HEK293T (cell line): ENCODE measurements at regions not wholly inside any gene's neighbourhood (a gene's known extent, or its start where the extent isn't known, plus 50 kb on each side); places are given as distances from the start of the nearest gene placed in this dataset.

Source experiments
- CTCF ChIA-PET: fragments of 350-600 bp; formaldehyde crosslinking; extraction: SDS; loops from one replicate; lab custom pipeline; 2021; ENCODE audit warnings: antibody characterized with exemption, inconsistent platforms; lab: Yijun Ruan, JAX
- POLR2A ChIA-PET: fragments of 350-600 bp; formaldehyde crosslinking; extraction: SDS; loops from one replicate; lab custom pipeline; 2020; ENCODE audit warnings: antibody characterized with exemption, inconsistent platforms; lab: Yijun Ruan, JAX
- DNase-seq: peaks from one replicate; pipeline ENCODE4 v3.0.0; 2012; ENCODE audit warnings: mixed read lengths; ENCODE audit errors: extremely low spot score
- ARNT ChIP-seq: fragments of 450-650 bp; IDR thresholded peaks from 2 replicates; pipeline ENCODE4 v1.6.1; 2017; ENCODE audit warnings: mild to moderate bottlenecking
- BHLHE40 ChIP-seq: fragments of 450-650 bp; IDR thresholded peaks from 2 replicates; pipeline ENCODE4 v1.6.1; 2016; ENCODE audit warnings: mild to moderate bottlenecking, moderate library complexity, borderline replicate concordance
- CTBP1 ChIP-seq: fragments of 450-650 bp; IDR thresholded peaks from 2 replicates; pipeline ENCODE4 v1.6.1; 2016; ENCODE audit warnings: borderline replicate concordance
- ELF4 ChIP-seq: fragments of 450-650 bp; IDR thresholded peaks from 2 replicates; pipeline ENCODE4 v1.6.1; 2017; ENCODE audit warnings: antibody characterized with exemption
- FOXA1 ChIP-seq: fragments of 450-650 bp; IDR thresholded peaks from 2 replicates; pipeline ENCODE4 v1.6.1; 2016; ENCODE audit warnings: mild to moderate bottlenecking
- FOXK2 ChIP-seq: fragments of 450-650 bp; IDR thresholded peaks from 2 replicates; pipeline ENCODE4 v1.6.1; 2016; ENCODE audit warnings: mild to moderate bottlenecking
- FOXM1 ChIP-seq: fragments of 450-650 bp; IDR thresholded peaks from 2 replicates; pipeline ENCODE4 v1.6.1; 2017; ENCODE audit warnings: mild to moderate bottlenecking, borderline replicate concordance
- HDGF ChIP-seq: fragments of 450-650 bp; IDR thresholded peaks from 2 replicates; pipeline ENCODE4 v1.6.1; 2017; ENCODE audit warnings: antibody characterized with exemption, borderline replicate concordance
- L3MBTL2 ChIP-seq: fragments of 450-650 bp; conservative IDR thresholded peaks from 2 replicates; pipeline ENCODE4 v1.6.1; 2016; ENCODE audit warnings: mild to moderate bottlenecking
- LEF1 ChIP-seq: fragments of 450-650 bp; IDR thresholded peaks from 2 replicates; pipeline ENCODE4 v1.6.1; 2017; ENCODE audit warnings: mild to moderate bottlenecking, borderline replicate concordance
- NFRKB ChIP-seq: fragments of 450-650 bp; IDR thresholded peaks from 2 replicates; pipeline ENCODE4 v1.6.1; 2016; ENCODE audit warnings: mild to moderate bottlenecking, moderate library complexity
- PKNOX1 ChIP-seq: fragments of 450-650 bp; IDR thresholded peaks from 2 replicates; pipeline ENCODE4 v1.6.1; 2016
- SP1 ChIP-seq: fragments of 450-650 bp; IDR thresholded peaks from 2 replicates; pipeline ENCODE4 v1.6.1; 2017
- SUZ12 ChIP-seq: fragments of 450-650 bp; IDR thresholded peaks from 2 replicates; pipeline ENCODE4 v1.6.1; 2016; ENCODE audit warnings: mild to moderate bottlenecking
- TARDBP ChIP-seq: fragments of 450-650 bp; IDR thresholded peaks from 2 replicates; pipeline ENCODE4 v1.6.1; 2016
- ZNF384 ChIP-seq: fragments of 450-650 bp; IDR thresholded peaks from 2 replicates; pipeline ENCODE4 v1.6.1; 2016

DNA sequence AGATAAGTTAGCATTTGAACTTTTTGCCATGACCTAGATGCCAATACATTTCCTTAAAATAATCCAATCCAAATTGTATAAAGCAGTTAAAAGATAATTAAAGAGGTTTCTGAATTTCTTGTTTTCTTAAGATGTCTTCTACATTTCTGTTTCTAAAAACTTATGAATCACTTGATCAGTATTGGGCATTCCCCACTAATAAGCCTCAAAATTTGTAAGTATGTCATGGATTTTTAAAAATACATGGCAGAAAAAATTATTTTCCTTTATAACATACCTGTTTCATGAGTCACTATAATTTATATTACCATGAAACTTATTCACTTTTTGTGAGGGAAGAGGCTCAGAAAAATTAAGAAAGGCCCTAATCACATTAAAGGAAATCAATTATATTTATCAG lies 90.3 kb upstream of the TFPI start:
- no peak for TF ChIP-seq FOXK2
- no peak for TF ChIP-seq TARDBP
- no peak for TF ChIP-seq FOXA1
- TF ChIP-seq L3MBTL2, result no peak
- TF ChIP-seq SUZ12, result no peak
- no peak for TF ChIP-seq CTBP1
- TF ChIP-seq SP1, result no peak
- no peak for TF ChIP-seq ELF4
- no peak for TF ChIP-seq PKNOX1
- TF ChIP-seq HDGF, result no peak
- TF ChIP-seq BHLHE40, result no peak
- no peak for TF ChIP-seq LEF1
- TF ChIP-seq NFRKB, result no peak
- no peak for DNase-seq
- ChIA-PET POLR2A (no interaction called here), CTCF (no interaction called here)

DNA sequence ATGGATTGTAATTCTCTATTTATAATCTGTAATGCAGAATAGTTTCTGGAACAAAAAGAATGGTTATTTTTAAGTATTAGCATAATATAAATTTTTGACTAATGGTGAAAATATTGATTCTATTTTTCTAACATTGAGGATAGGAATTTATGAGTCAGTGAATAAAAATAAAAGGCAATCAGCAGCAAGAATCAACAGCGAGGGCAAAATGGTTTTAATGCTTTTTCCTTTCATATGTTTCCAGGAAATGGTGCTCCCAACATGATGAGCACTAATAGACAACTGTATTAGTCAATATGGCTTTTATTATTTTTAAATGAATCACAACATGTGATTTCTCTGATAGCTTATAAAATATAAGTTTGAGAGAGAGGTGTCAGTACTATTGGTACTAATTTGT lies 90.7 kb upstream of the TFPI start:
- no peak for DNase-seq
- ChIA-PET POLR2A (no interaction called here), CTCF (no interaction called here)
- no peak for TF ChIP-seq ZNF384
- TF ChIP-seq PKNOX1, result no peak
- no peak for TF ChIP-seq L3MBTL2
- TF ChIP-seq CTBP1, result no peak
- no peak for TF ChIP-seq BHLHE40
- no peak for TF ChIP-seq NFRKB
- no peak for TF ChIP-seq SP1

DNA sequence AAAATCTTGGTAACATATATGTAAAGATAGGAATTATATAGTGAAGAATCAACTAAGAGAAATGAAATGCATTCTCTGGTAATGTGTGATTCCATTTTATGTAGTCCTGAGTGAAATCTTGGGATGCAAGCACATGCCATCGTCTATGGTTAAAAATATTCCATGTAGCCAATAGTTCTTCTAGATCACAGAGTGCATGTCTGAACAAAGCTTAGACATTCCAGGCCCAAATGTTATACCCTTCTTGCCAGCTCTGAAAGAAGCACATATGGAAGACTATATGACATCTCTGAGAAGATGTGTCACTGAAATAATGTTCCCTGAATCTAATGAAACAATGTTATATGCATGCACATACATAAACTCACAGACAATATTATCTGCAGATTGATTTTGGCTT lies 92.3 kb upstream of the TFPI start:
- DNase-seq, result no peak
- ChIA-PET POLR2A (no interaction called here), CTCF (no interaction called here)
- TF ChIP-seq FOXA1 (no peak), PKNOX1 (no peak), SUZ12 (no peak), L3MBTL2 (no peak), TARDBP (no peak), FOXK2 (no peak), ARNT (no peak), LEF1 (no peak), FOXM1 (no peak), ZNF384 (no peak), HDGF (no peak), SP1 (no peak), NFRKB (no peak), ELF4 (no peak), CTBP1 (no peak), BHLHE40 (no peak)

DNA sequence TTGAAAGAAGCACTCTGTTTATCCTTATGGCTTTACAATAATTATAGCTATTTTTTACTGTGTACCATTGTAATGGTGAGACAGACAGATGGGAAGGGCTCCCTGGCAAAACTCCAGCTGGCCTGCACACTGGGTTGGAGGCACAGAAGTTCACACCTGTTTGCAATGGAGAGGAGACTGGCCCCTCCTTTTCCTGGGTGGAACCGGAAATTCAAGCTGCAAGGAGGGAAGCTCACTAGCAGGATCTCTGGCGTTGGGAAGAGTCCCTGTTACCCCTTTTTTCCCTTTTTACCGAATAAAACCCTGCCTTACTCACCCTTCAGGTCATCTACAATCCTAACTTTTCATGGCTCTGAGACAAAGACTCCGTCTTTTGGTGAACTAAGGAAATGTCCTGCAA lies 100.3 kb upstream of the TFPI start:
- no peak for TF ChIP-seq L3MBTL2
- TF ChIP-seq HDGF, result no peak
- TF ChIP-seq FOXA1, result no peak
- no peak for TF ChIP-seq ARNT
- TF ChIP-seq LEF1, result no peak
- TF ChIP-seq SUZ12, result no peak
- no peak for TF ChIP-seq BHLHE40
- no peak for TF ChIP-seq CTBP1
- no peak for TF ChIP-seq ZNF384
- no peak for TF ChIP-seq TARDBP
- CTCF ChIA-PET, result interaction anchor here (1.0 kb wide), 1 partner anchor 154 kb away, joined by 4 read pairs; no protein-coding TSS in a partner anchor
- DNase-seq, result no peak
- POLR2A ChIA-PET, result no interaction called here

DNA sequence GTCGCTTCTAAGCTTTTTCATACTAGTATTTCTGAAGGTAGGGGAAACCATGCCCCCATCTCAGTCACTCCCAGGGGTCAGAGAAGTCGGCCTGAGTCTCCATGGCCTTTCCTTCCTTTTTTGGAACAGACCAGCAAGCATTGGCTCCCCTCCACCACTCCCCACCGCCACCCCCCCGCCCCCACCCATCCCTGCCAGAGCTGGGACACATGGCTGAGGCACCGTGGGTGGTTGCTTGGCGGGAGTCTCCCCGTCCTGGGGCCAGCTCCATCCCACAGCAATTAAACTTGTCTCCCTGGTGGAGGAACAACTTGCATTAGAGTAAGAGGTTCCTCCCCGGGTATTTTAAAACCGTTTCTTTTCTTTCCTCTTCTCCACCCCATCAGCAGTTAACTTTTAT lies 100.8 kb upstream of the TFPI start:
- TF ChIP-seq TARDBP (no peak), LEF1 (no peak), BHLHE40 (no peak)
- CTCF ChIA-PET, result no interaction called here
- POLR2A ChIA-PET, result no interaction called here
- no peak for DNase-seq

DNA sequence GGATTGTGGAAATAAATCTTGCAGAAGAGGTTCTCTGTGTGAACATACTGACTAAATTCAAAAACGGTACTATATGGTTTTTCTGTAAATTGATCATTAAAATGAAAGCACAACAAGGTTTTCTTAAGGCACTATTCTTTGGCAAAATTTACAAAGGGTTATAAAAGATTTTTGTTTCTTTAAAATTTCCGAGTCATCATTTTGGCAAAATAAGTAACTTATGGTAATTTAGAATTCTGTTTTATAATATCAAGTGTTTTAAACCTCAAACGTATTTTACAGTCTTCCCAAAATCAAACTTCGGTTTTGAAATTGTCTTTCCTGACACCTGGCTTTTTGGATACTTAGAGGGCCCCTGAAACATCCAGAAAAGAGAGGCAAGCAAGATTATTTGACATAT lies 101.9 kb upstream of the TFPI start:
- DNase-seq, result no peak
- TF ChIP-seq L3MBTL2, result no peak
- TF ChIP-seq ELF4, result no peak
- no peak for TF ChIP-seq ARNT
- TF ChIP-seq BHLHE40, result no peak
- no peak for TF ChIP-seq CTBP1
- no peak for TF ChIP-seq NFRKB
- no peak for TF ChIP-seq LEF1
- no peak for TF ChIP-seq PKNOX1
- no peak for TF ChIP-seq SP1
- TF ChIP-seq SUZ12, result no peak
- TF ChIP-seq FOXM1, result no peak
- no peak for TF ChIP-seq FOXK2
- no peak for TF ChIP-seq ZNF384
- TF ChIP-seq FOXA1, result no peak
- no peak for TF ChIP-seq HDGF
- no peak for TF ChIP-seq TARDBP
- POLR2A ChIA-PET, result no interaction called here
- CTCF ChIA-PET, result no interaction called here
